Liver (tissue), 8 donors: ENCODE measurements at regions not wholly inside any gene's neighbourhood (a gene's known extent, or its start where the extent isn't known, plus 50 kb on each side); places are given as distances from the start of the nearest gene placed in this dataset.

Source experiments
- DNase-seq: peaks from one replicate; pipeline ENCODE4 v3.0.0-alpha.2; 2017; ENCODE audit warnings: low spot score
- H3K27ac ChIP-seq, 2 donors: one replicate each; pipeline ENCODE4 v1.7.0; 2013; ENCODE audit warnings: inconsistent platforms in 2 of 2, low read length in 2 of 2, control low read depth in 1 of 2, low read depth in 1 of 2, mild to moderate bottlenecking in 1 of 2
- H3K27me3 ChIP-seq, 4 donors: one replicate each; pipeline versions ENCODE4 v1.6.1 to v1.7.0; 2013; ENCODE audit warnings: low read length in 3 of 4, inconsistent platforms in 1 of 4, mild to moderate bottlenecking in 1 of 4, moderate library complexity in 1 of 4; ENCODE audit not compliant: control insufficient read depth in 4 of 4, insufficient read depth in 4 of 4
- H3K36me3 ChIP-seq, 4 donors: one replicate each; pipeline versions ENCODE4 v1.6.1 to v1.7.0; 2013; ENCODE audit warnings: low read length in 3 of 4, mild to moderate bottlenecking in 3 of 4, low read depth in 1 of 4, moderate library complexity in 1 of 4; ENCODE audit not compliant: control insufficient read depth in 4 of 4, insufficient read depth in 3 of 4
- H3K4me1 ChIP-seq, 4 donors: one replicate each; pipeline versions ENCODE4 v1.6.1 to v1.7.0; 2013; ENCODE audit warnings: low read length in 3 of 4, mild to moderate bottlenecking in 3 of 4, moderate library complexity in 1 of 4; ENCODE audit not compliant: control insufficient read depth in 4 of 4, insufficient read depth in 4 of 4
- H3K4me3 ChIP-seq, 3 donors: one replicate each; pipeline versions ENCODE4 v1.6.1 to v1.7.0; 2013; ENCODE audit warnings: low read length in 3 of 3, control low read depth in 1 of 3, low read depth in 1 of 3, mild to moderate bottlenecking in 1 of 3
- H3K9ac ChIP-seq, 2 donors: one replicate each; pipeline ENCODE4 v1.7.0; 2013; ENCODE audit warnings: low read length in 2 of 2, mild to moderate bottlenecking in 2 of 2, moderate library complexity in 2 of 2, control low read depth in 1 of 2, low read depth in 1 of 2
- H3K9me3 ChIP-seq, 4 donors: one replicate each; pipeline versions ENCODE4 v1.6.1 to v1.7.0; 2013; ENCODE audit warnings: low read length in 3 of 4; ENCODE audit not compliant: control insufficient read depth in 4 of 4
- ATF3 ChIP-seq: IDR thresholded peaks from 2 replicates; pipeline ENCODE4 v1.6.1; 2016; ENCODE audit warnings: antibody characterized with exemption
- CTCF ChIP-seq: fragments of 150-350 bp; IDR thresholded peaks from 2 replicates; pipeline ENCODE4 v1.5.1; 2017; ENCODE audit warnings: improper control_type of control experiment, low read depth, low read length; ENCODE audit not compliant: missing input control
- EGR1 ChIP-seq, 2 donors: IDR thresholded peaks; 2 replicates each; pipeline ENCODE4 v1.6.1; 2016 to 2018; ENCODE audit warnings: antibody characterized with exemption in 2 of 2, low read depth in 2 of 2
- FOXA1 ChIP-seq: IDR thresholded peaks from 2 replicates; pipeline ENCODE4 v1.6.1; 2016; ENCODE audit warnings: antibody characterized with exemption
- FOXA2 ChIP-seq: IDR thresholded peaks from 2 replicates; pipeline ENCODE4 v1.6.1; 2016; ENCODE audit warnings: antibody characterized with exemption
- GABPA ChIP-seq, 2 donors: IDR thresholded peaks in 1 of 2; conservative IDR thresholded peaks in 1 of 2; 2 replicates each; pipeline ENCODE4 v1.6.1; 2016; ENCODE audit warnings: antibody characterized with exemption in 2 of 2, mild to moderate bottlenecking in 1 of 2, moderate library complexity in 1 of 2
- HNF4A ChIP-seq, 2 donors: conservative IDR thresholded peaks; 2 replicates each; pipeline ENCODE4 v1.6.1; 2016; ENCODE audit warnings: antibody characterized with exemption in 2 of 2, mild to moderate bottlenecking in 2 of 2
- HNF4G ChIP-seq: IDR thresholded peaks from 2 replicates; pipeline ENCODE4 v1.6.1; 2016; ENCODE audit warnings: antibody characterized with exemption
- JUND ChIP-seq, 2 donors: IDR thresholded peaks; 2 replicates each; pipeline ENCODE4 v1.6.1; 2016; ENCODE audit warnings: antibody characterized with exemption in 2 of 2
- MAX ChIP-seq: IDR thresholded peaks from 2 replicates; pipeline ENCODE4 v1.6.1; 2016; ENCODE audit warnings: antibody characterized with exemption
- NR2F2 ChIP-seq: IDR thresholded peaks from 2 replicates; pipeline ENCODE4 v1.6.1; 2016; ENCODE audit warnings: antibody characterized with exemption
- RAD21 ChIP-seq, 2 donors: IDR thresholded peaks; 2 replicates each; pipeline ENCODE4 v1.6.1; 2016; ENCODE audit warnings: antibody characterized with exemption in 2 of 2, mild to moderate bottlenecking in 2 of 2
- REST ChIP-seq: IDR thresholded peaks from 2 replicates; pipeline ENCODE4 v1.6.1; 2016; ENCODE audit warnings: antibody characterized with exemption, mild to moderate bottlenecking
- RXRA ChIP-seq, 2 donors: IDR thresholded peaks; 2 replicates each; pipeline ENCODE4 v1.6.1; 2017 to 2018; ENCODE audit warnings: antibody characterized with exemption in 2 of 2, mild to moderate bottlenecking in 1 of 2
- SP1 ChIP-seq: IDR thresholded peaks from 2 replicates; pipeline ENCODE4 v1.6.1; 2018; ENCODE audit warnings: antibody characterized with exemption, mild to moderate bottlenecking
- TAF1 ChIP-seq: conservative IDR thresholded peaks from 2 replicates; pipeline ENCODE4 v1.6.1; 2016; ENCODE audit warnings: antibody characterized with exemption, mild to moderate bottlenecking
- YY1 ChIP-seq: IDR thresholded peaks from 2 replicates; pipeline ENCODE4 v1.6.1; 2016; ENCODE audit warnings: antibody characterized with exemption, mild to moderate bottlenecking
- ZBTB33 ChIP-seq: IDR thresholded peaks from 2 replicates; pipeline ENCODE4 v1.6.1; 2016; ENCODE audit warnings: antibody characterized with exemption
- WGBS: extraction: QIAGEN DNeasy Blood & Tissue Kit; methylation state at CpG from one replicate; pipeline ENCODE4 v1.1.7; 2013; 5-methylcytosine and 5-hydroxymethylcytosine counted together
- donor health status: healthy.
- donor health status: healthy.
- donor health status: healthy.
- donor health status: healthy.
- donor health status: healthy.

GRCh38 chr3:152728231-152728980, 106.5 kb upstream of the P2RY1 start:
- Histone ChIP-seq H3K9ac (no peak overlapping the region), H3K4me3 (no peak overlapping the region), H3K4me1 (no peaks in the 10 kb centered on the region), H3K27me3 (no peaks in the 10 kb centered on the region), H3K36me3 (no peaks in the 10 kb centered on the region), H3K9me3 (no peaks in the 10 kb centered on the region), H3K27ac (no peak overlapping the region)
- TF ChIP-seq FOXA2, result no peak
- TF ChIP-seq HNF4A (conservative IDR thresholded peaks at IDR 0.05), result no peak
- TF ChIP-seq REST, result no peak
- no peak for TF ChIP-seq YY1
- TF ChIP-seq ZBTB33, result no peak
- no peak for TF ChIP-seq CTCF
- no peak for TF ChIP-seq TAF1
- no peak for TF ChIP-seq HNF4G
- no peak for TF ChIP-seq RXRA (IDR thresholded peaks at IDR 0.05)
- TF ChIP-seq SP1, result no peak
- no peak for TF ChIP-seq RAD21 (IDR thresholded peaks at IDR 0.05)
- TF ChIP-seq ATF3, result no peak
- no peak for TF ChIP-seq GABPA (IDR thresholded peaks at IDR 0.05 in 1 of 2, conservative IDR thresholded peaks at IDR 0.05 in 1 of 2)
- no peak for TF ChIP-seq FOXA1
- no peak for TF ChIP-seq EGR1 (IDR thresholded peaks at IDR 0.05; ENCODE audit: low read depth in 2 of 2)
- no peak for DNase-seq
- 72% methylated on average over 2 of the region's 2 CpGs for WGBS

- 87% methylated on average over 5 of the region's 5 CpGs for WGBS
- no peak overlapping the region for H3K9ac ChIP-seq
- DNase-seq, result no peak
- no peak overlapping the region for H3K27ac ChIP-seq
- H3K4me1 ChIP-seq, result no peaks in the 10 kb centered on the region
- no peaks in the 10 kb centered on the region for H3K36me3 ChIP-seq
- no peak for TF ChIP-seq HNF4A (conservative IDR thresholded peaks at IDR 0.05)
- TF ChIP-seq FOXA1, result no peak
- no peak for TF ChIP-seq GABPA (IDR thresholded peaks at IDR 0.05 in 1 of 2, conservative IDR thresholded peaks at IDR 0.05 in 1 of 2)
- TF ChIP-seq NR2F2, result no peak
- TF ChIP-seq EGR1 (IDR thresholded peaks at IDR 0.05; ENCODE audit: low read depth in 2 of 2), result no peak
- no peak for TF ChIP-seq SP1
- no peak for TF ChIP-seq YY1
- TF ChIP-seq ATF3, result no peak
- no peak for TF ChIP-seq HNF4G
- TF ChIP-seq MAX, result no peak
- TF ChIP-seq RXRA (IDR thresholded peaks at IDR 0.05), result no peak
- no peak for TF ChIP-seq CTCF
- no peak for TF ChIP-seq JUND (IDR thresholded peaks at IDR 0.05)
- TF ChIP-seq TAF1, result no peak
- no peaks in the 10 kb centered on the region for H3K27me3 ChIP-seq
- H3K4me3 ChIP-seq, result no peak overlapping the region
- no peaks in the 10 kb centered on the region for H3K9me3 ChIP-seq
These were observed 105.0 kb upstream of the P2RY1 start for GRCh38 chr3:152729906-152730305.
